Adrenal gland (tissue), 9 donors: ENCODE measurements at regions not wholly inside any gene's neighbourhood (a gene's known extent, or its start where the extent isn't known, plus 50 kb on each side); places are given as distances from the start of the nearest gene placed in this dataset.

Source experiments
- DNase-seq, 7 donors: peaks; one replicate each; pipeline ENCODE4 v3.0.0-alpha.2; 2019 to 2020
- H3K27ac ChIP-seq, 5 donors: fragments of 200-600 bp; sonication (generic) in 4 of 5; 1 replicate in 3 of 5; 2 replicates in 2 of 5; pipeline versions ENCODE4 v1.5.1 to v1.8.0; 2016 to 2020; ENCODE audit warnings: mild to moderate bottlenecking in 1 of 5
- H3K27me3 ChIP-seq: fragments of 200-600 bp; 2 replicates; pipeline ENCODE4 v1.8.0; 2021
- H3K36me3 ChIP-seq, 2 donors: fragments of 200-600 bp; replicated peaks in 1 of 2; 1 replicate in 1 of 2; 2 replicates in 1 of 2; pipeline versions ENCODE4 v1.5.1 to v1.8.0; 2018 to 2022
- H3K4me1 ChIP-seq, 2 donors: fragments of 200-600 bp; replicated peaks in 1 of 2; 1 replicate in 1 of 2; 2 replicates in 1 of 2; pipeline versions ENCODE4 v1.5.1 to v1.8.0; 2018 to 2021
- H3K4me3 ChIP-seq, 4 donors: fragments of 200-600 bp; sonication (generic) in 3 of 4; one replicate each; pipeline ENCODE4 v1.5.1; 2016 to 2018
- H3K9me3 ChIP-seq, 3 donors: fragments of 200-600 bp; sonication (generic) in 1 of 3; replicated peaks in 1 of 3; 1 replicate in 2 of 3; 2 replicates in 1 of 3; pipeline versions ENCODE4 v1.5.1 to v1.8.0; 2016 to 2021
- CTCF ChIP-seq, 6 experiments: fragments of 450-650 bp in 4 of 6; fragments of 200-600 bp in 2 of 6; sonication (generic) in 1 of 6; IDR thresholded peaks; 1 replicate in 5 of 6; 2 replicates in 1 of 6; pipeline versions ENCODE4 v1.5.1 to v1.8.0; 2016 to 2021; ENCODE audit warnings: antibody characterized with exemption in 6 of 6, mild to moderate bottlenecking in 2 of 6, moderate library complexity in 1 of 6
- POLR2A ChIP-seq, 2 donors: fragments of 450-650 bp; IDR thresholded peaks; one replicate each; pipeline ENCODE4 v1.6.1; 2017; ENCODE audit warnings: antibody characterized with exemption in 2 of 2, mild to moderate bottlenecking in 2 of 2, moderate library complexity in 1 of 2
- WGBS, 4 donors: extraction: QIAGEN DNeasy Blood & Tissue Kit in 2 of 4; methylation state at CpG; one replicate each; pipeline versions ENCODE4 v1.1.5 to v1.1.7; 2013 to 2017; 5-methylcytosine and 5-hydroxymethylcytosine counted together
- intact Hi-C, 2 donors: fragments of 100-400 bp; cut with DNase I; formaldehyde crosslinking; loops; one replicate each; pipeline versions ENCODE4 v1.14.1 to v1.15.0; 2022 to 2023
- donor health status: healthy with polysubstance abuse.
- donor health status: Bipolar disorder and iron deficiency.
- donor health status: DM: yes; HTN: yes; CAD: no.
- donor health status: DM: no; HTN: no; CAD: no.
- donor health status: DM: no; HTN: no; CAD: no.

GRCh38 chr5:54746777-54747398, 229.3 kb downstream of the SNX18 start:
- TF ChIP-seq CTCF (IDR thresholded peaks at IDR 0.05) (no peak), POLR2A (IDR thresholded peaks at IDR 0.05) (no peak)
- Histone ChIP-seq H3K27ac (no peak overlapping the region), H3K36me3 (no peaks in the 10 kb centered on the region), H3K27me3 (no peaks in the 10 kb centered on the region), H3K9me3 (no peaks in the 10 kb centered on the region), H3K4me1 (peaks cover 0 to 29% of the 10 kb centered on the region in 2 donors), H3K4me3 (no peak overlapping the region)
- 93 to 97% (median 95%) methylated on average over 10 of the region's 10 CpGs for WGBS, 4 donors
- DNase-seq, result no peak
- intact Hi-C loops, result no loop called here

- no peaks in the 10 kb centered on the region for H3K36me3 ChIP-seq
- no peak for DNase-seq
- no peaks in the 10 kb centered on the region for H3K9me3 ChIP-seq
- WGBS, 4 donors, result 81 to 90% (median 85%) methylated on average over 8 of the region's 8 CpGs
- no peak overlapping the region for H3K27ac ChIP-seq
- TF ChIP-seq POLR2A (IDR thresholded peaks at IDR 0.05), result no peak
- no peak for TF ChIP-seq CTCF (IDR thresholded peaks at IDR 0.05)
- intact Hi-C loops, result no loop called here
- no peak overlapping the region for H3K4me3 ChIP-seq
- peaks cover 0 to 29% of the 10 kb centered on the region in 2 donors for H3K4me1 ChIP-seq
- no peaks in the 10 kb centered on the region for H3K27me3 ChIP-seq
These were observed 228.8 kb downstream of the SNX18 start for GRCh38 chr5:54746346-54746745.

- no peaks in the 10 kb centered on the region for H3K9me3 ChIP-seq
- H3K36me3 ChIP-seq, result no peaks in the 10 kb centered on the region
- DNase-seq, result peak in 3 of 7 donors; percentile 19 to 25 (median 22)
- WGBS, 4 donors, result 44 to 62% (median 46%) methylated on average over 4 to 5 of the region's 5 CpGs
- TF ChIP-seq CTCF (IDR thresholded peaks at IDR 0.05) (no peak), POLR2A (IDR thresholded peaks at IDR 0.05) (no peak)
- peaks cover 0 to 29% of the 10 kb centered on the region in 2 donors for H3K4me1 ChIP-seq
- H3K4me3 ChIP-seq, result no peak overlapping the region
- H3K27me3 ChIP-seq, result no peaks in the 10 kb centered on the region
- H3K27ac ChIP-seq, result no peak overlapping the region
- intact Hi-C loops, result no loop called here
These were observed 228.0 kb downstream of the SNX18 start for GRCh38 chr5:54745599-54745998.

- 65 to 74% (median 70%) methylated on average over 8 of the region's 8 CpGs for WGBS, 4 donors
- TF ChIP-seq POLR2A (IDR thresholded peaks at IDR 0.05) (no peak), CTCF (IDR thresholded peaks at IDR 0.05) (no peak)
These were observed 226.6 kb downstream of the SNX18 start for GRCh38 chr5:54743997-54744788.

More at GRCh38 chr5:54743997-54744788, 226.6 kb downstream of the SNX18 start:
- Histone ChIP-seq H3K27ac (peak overlapping the region in 4 of 5 donors; percentile 38 to 81 (median 56)), H3K4me3 (no peak overlapping the region), H3K4me1 (peaks cover 0 to 29% of the 10 kb centered on the region in 2 donors), H3K9me3 (no peaks in the 10 kb centered on the region), H3K27me3 (no peaks in the 10 kb centered on the region), H3K36me3 (no peaks in the 10 kb centered on the region)
- intact Hi-C loops, result no loop called here
- peak in 3 of 7 donors; percentile 17 to 30 (median 25) for DNase-seq
